ENCODE measurements at regions not wholly inside any gene's neighbourhood (a gene's known extent, or its start where the extent isn't known, plus 50 kb on each side); places are given as distances from the start of the nearest gene placed in this dataset.

- WGBS, 2 donors: 81 to 90% methylated on average over 4 of the region's 4 CpGs
- DNase-seq: no peak
- H3K27me3 ChIP-seq: no peaks in the 10 kb centered on the region
- no peak overlapping the region for H3K4me3 ChIP-seq
- H3K4me1 ChIP-seq: no peaks in the 10 kb centered on the region
- no peaks in the 10 kb centered on the region for H3K9me3 ChIP-seq
- ATAC-seq (ENCODE audit: low FRiP score in 2 of 2): no peak
- H3K36me3 ChIP-seq: no peaks in the 10 kb centered on the region
- H3K27ac ChIP-seq: no peak overlapping the region
- no peak for TF ChIP-seq EP300 (IDR thresholded peaks at IDR 0.05)
- TF ChIP-seq CTCF (IDR thresholded peaks at IDR 0.05): no peak
- no peak for TF ChIP-seq POLR2A (IDR thresholded peaks at IDR 0.05)
- no peak for TF ChIP-seq POLR2AphosphoS5 (IDR thresholded peaks at IDR 0.05)
These were observed 423.2 kb upstream of the SGCD start for GRCh38 chr5:155903791-155904190.

GRCh38 chr5:155905364-155905763 is 421.6 kb upstream of the SGCD start:
- 80 to 86% methylated on average over 3 of the region's 3 CpGs for WGBS, 2 donors
- no peak overlapping the region for H3K4me3 ChIP-seq
- no peaks in the 10 kb centered on the region for H3K36me3 ChIP-seq
- no peak for DNase-seq
- H3K9me3 ChIP-seq: no peaks in the 10 kb centered on the region
- no peaks in the 10 kb centered on the region for H3K4me1 ChIP-seq
- ATAC-seq (ENCODE audit: low FRiP score in 2 of 2): no peak
- no peaks in the 10 kb centered on the region for H3K27me3 ChIP-seq
- TF ChIP-seq POLR2AphosphoS5 (IDR thresholded peaks at IDR 0.05) (no peak), EP300 (IDR thresholded peaks at IDR 0.05) (no peak), CTCF (IDR thresholded peaks at IDR 0.05) (no peak), POLR2A (IDR thresholded peaks at IDR 0.05) (no peak)
- no peak overlapping the region for H3K27ac ChIP-seq

- 41 to 47% methylated on average over 2 of the region's 2 CpGs for WGBS, 2 donors
- no peaks in the 10 kb centered on the region for H3K27me3 ChIP-seq
These were observed 420.9 kb upstream of the SGCD start for GRCh38 chr5:155906046-155906445.

GRCh38 chr5:155908543-155908942 is 418.4 kb upstream of the SGCD start:
- ATAC-seq (ENCODE audit: low FRiP score in 2 of 2): no peak
- TF ChIP-seq CTCF (IDR thresholded peaks at IDR 0.05) (no peak), POLR2A (IDR thresholded peaks at IDR 0.05) (no peak), POLR2AphosphoS5 (IDR thresholded peaks at IDR 0.05) (no peak), EP300 (IDR thresholded peaks at IDR 0.05) (no peak)

More at GRCh38 chr5:155906046-155906445, 420.9 kb upstream of the SGCD start:
- no peak for ATAC-seq (ENCODE audit: low FRiP score in 2 of 2)
- H3K27ac ChIP-seq: no peak overlapping the region
- H3K4me3 ChIP-seq: no peak overlapping the region
- no peaks in the 10 kb centered on the region for H3K4me1 ChIP-seq
- H3K9me3 ChIP-seq: no peaks in the 10 kb centered on the region
- no peak for TF ChIP-seq POLR2A (IDR thresholded peaks at IDR 0.05)
- TF ChIP-seq POLR2AphosphoS5 (IDR thresholded peaks at IDR 0.05): no peak
- no peak for TF ChIP-seq CTCF (IDR thresholded peaks at IDR 0.05)
- no peak for TF ChIP-seq EP300 (IDR thresholded peaks at IDR 0.05)
- no peaks in the 10 kb centered on the region for H3K36me3 ChIP-seq
- DNase-seq: no peak

GRCh38 chr5:155912291-155912690 is 414.7 kb upstream of the SGCD start:
- ATAC-seq (ENCODE audit: low FRiP score in 2 of 2): no peak
- WGBS, 2 donors: 81 to 87% methylated on average over 5 of the region's 5 CpGs
- Histone ChIP-seq H3K4me3 (no peak overlapping the region), H3K27ac (no peak overlapping the region), H3K27me3 (no peaks in the 10 kb centered on the region), H3K4me1 (no peaks in the 10 kb centered on the region), H3K9me3 (no peaks in the 10 kb centered on the region), H3K36me3 (no peaks in the 10 kb centered on the region)
- no peak for DNase-seq
- no peak for TF ChIP-seq POLR2AphosphoS5 (IDR thresholded peaks at IDR 0.05)
- TF ChIP-seq CTCF (IDR thresholded peaks at IDR 0.05): no peak
- no peak for TF ChIP-seq POLR2A (IDR thresholded peaks at IDR 0.05)
- no peak for TF ChIP-seq EP300 (IDR thresholded peaks at IDR 0.05)

More at GRCh38 chr5:155908543-155908942, 418.4 kb upstream of the SGCD start:
- 76 to 81% methylated on average over 5 of the region's 5 CpGs for WGBS, 2 donors
- DNase-seq: no peak
- H3K4me3 ChIP-seq: no peak overlapping the region
- H3K4me1 ChIP-seq: no peaks in the 10 kb centered on the region
- H3K27me3 ChIP-seq: no peaks in the 10 kb centered on the region
- H3K9me3 ChIP-seq: no peaks in the 10 kb centered on the region
- no peak overlapping the region for H3K27ac ChIP-seq
- no peaks in the 10 kb centered on the region for H3K36me3 ChIP-seq
